ENCODE measurements at regions not wholly inside any gene's neighbourhood (a gene's known extent, or its start where the extent isn't known, plus 50 kb on each side); places are given as distances from the start of the nearest gene placed in this dataset.

- Histone ChIP-seq H3K27me3 (no peaks in the 10 kb centered on the region), H3K9me3 (no peaks in the 10 kb centered on the region), H3K36me3 (replicated peaks in 1 of 2; ENCODE audit: insufficient read depth in 1 of 2, low read depth in 2 of 2) (no peaks in the 10 kb centered on the region), H3K27ac (no peak overlapping the region), H3K4me1 (no peaks in the 10 kb centered on the region), H3K4me3 (no peak overlapping the region)
- no peak for TF ChIP-seq CTCF (IDR thresholded peaks at IDR 0.05)
- no peak for TF ChIP-seq POLR2A (IDR thresholded peaks at IDR 0.05)
- intact Hi-C loops (cut with DNase I): no loop called here
- no peak for DNase-seq
- ATAC-seq: no peak
- WGBS, 2 donors: 80 to 89% methylated on average over 6 of the region's 6 CpGs
Measured at GRCh38 chr6:126091466-126091865, 105.1 kb downstream of the TRMT11 start.

GRCh38 chr6:126093108-126093507, 106.8 kb downstream of the TRMT11 start:
- Histone ChIP-seq H3K27ac (no peak overlapping the region), H3K27me3 (no peaks in the 10 kb centered on the region), H3K36me3 (replicated peaks in 1 of 2; ENCODE audit: insufficient read depth in 1 of 2, low read depth in 2 of 2) (no peaks in the 10 kb centered on the region), H3K4me1 (no peaks in the 10 kb centered on the region), H3K4me3 (no peak overlapping the region), H3K9me3 (no peaks in the 10 kb centered on the region)
- TF ChIP-seq CTCF (IDR thresholded peaks at IDR 0.05): no peak
- TF ChIP-seq POLR2A (IDR thresholded peaks at IDR 0.05): no peak
- 93 to 99% methylated on average over 2 of the region's 2 CpGs for WGBS, 2 donors
- intact Hi-C loops (cut with DNase I): no loop called here
- ATAC-seq (no peak), DNase-seq (no peak)

GRCh38 chr6:126094411-126094810, 108.1 kb downstream of the TRMT11 start:
- Histone ChIP-seq H3K27ac (no peak overlapping the region), H3K27me3 (no peaks in the 10 kb centered on the region), H3K9me3 (no peaks in the 10 kb centered on the region), H3K36me3 (replicated peaks in 1 of 2; ENCODE audit: insufficient read depth in 1 of 2, low read depth in 2 of 2) (no peaks in the 10 kb centered on the region), H3K4me1 (no peaks in the 10 kb centered on the region), H3K4me3 (no peak overlapping the region)
- intact Hi-C loops (cut with DNase I): no loop called here
- WGBS, 2 donors: 71 to 86% methylated on average over 4 of the region's 4 CpGs
- DNase-seq (no peak), ATAC-seq (no peak)
- TF ChIP-seq CTCF (IDR thresholded peaks at IDR 0.05) (no peak), POLR2A (IDR thresholded peaks at IDR 0.05) (no peak)

GRCh38 chr6:126100386-126100785, 114.0 kb downstream of the TRMT11 start:
- Histone ChIP-seq H3K27ac (no peak overlapping the region), H3K27me3 (no peaks in the 10 kb centered on the region), H3K4me3 (no peak overlapping the region), H3K4me1 (no peaks in the 10 kb centered on the region), H3K36me3 (replicated peaks in 1 of 2; ENCODE audit: insufficient read depth in 1 of 2, low read depth in 2 of 2) (peaks cover 0 to 4% of the 10 kb centered on the region in 2 donors), H3K9me3 (no peaks in the 10 kb centered on the region)
- intact Hi-C loops (cut with DNase I): no loop called here
- ATAC-seq (no peak), DNase-seq (no peak)
- WGBS, 2 donors: 87 to 89% methylated on average over 4 of the region's 4 CpGs
- TF ChIP-seq CTCF (IDR thresholded peaks at IDR 0.05) (no peak), POLR2A (IDR thresholded peaks at IDR 0.05) (no peak)

- 86 to 87% methylated on average over 5 of the region's 5 CpGs for WGBS, 2 donors
- Histone ChIP-seq H3K4me3 (no peak overlapping the region), H3K4me1 (no peaks in the 10 kb centered on the region), H3K27ac (no peak overlapping the region), H3K36me3 (replicated peaks in 1 of 2; ENCODE audit: insufficient read depth in 1 of 2, low read depth in 2 of 2) (peaks cover 0 to 4% of the 10 kb centered on the region in 2 donors), H3K27me3 (no peaks in the 10 kb centered on the region), H3K9me3 (no peaks in the 10 kb centered on the region)
- intact Hi-C loops (cut with DNase I): no loop called here
- no peak for TF ChIP-seq POLR2A (IDR thresholded peaks at IDR 0.05)
- TF ChIP-seq CTCF (IDR thresholded peaks at IDR 0.05): no peak
- ATAC-seq (no peak), DNase-seq (no peak)
Measured at GRCh38 chr6:126102358-126102757, 116.0 kb downstream of the TRMT11 start.

Measured in body of pancreas (tissue), 4 donors.